ENCODE measurements at regions not wholly inside any gene's neighbourhood (a gene's known extent, or its start where the extent isn't known, plus 50 kb on each side); places are given as distances from the start of the nearest gene placed in this dataset.

DNA sequence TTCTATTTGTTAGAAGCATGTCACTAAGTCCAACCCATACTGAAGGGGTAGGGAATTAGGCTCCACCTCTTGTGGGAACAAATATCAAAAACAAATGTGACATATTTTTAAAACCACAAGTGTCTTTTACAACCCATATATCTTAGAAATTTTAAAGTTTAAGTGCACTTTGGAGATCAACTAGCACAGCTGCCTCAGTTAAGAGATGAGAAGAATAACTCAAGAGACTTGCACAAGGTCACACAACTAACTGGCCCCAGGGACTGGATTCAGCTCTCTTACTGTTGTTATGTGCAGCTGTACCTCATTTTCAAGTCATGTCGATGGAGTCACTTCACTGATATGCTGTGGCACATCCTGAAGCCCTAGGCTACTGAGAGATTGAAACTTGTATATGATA lies 102.9 kb upstream of the BMP2 start:
- TF ChIP-seq, protein P1, sequence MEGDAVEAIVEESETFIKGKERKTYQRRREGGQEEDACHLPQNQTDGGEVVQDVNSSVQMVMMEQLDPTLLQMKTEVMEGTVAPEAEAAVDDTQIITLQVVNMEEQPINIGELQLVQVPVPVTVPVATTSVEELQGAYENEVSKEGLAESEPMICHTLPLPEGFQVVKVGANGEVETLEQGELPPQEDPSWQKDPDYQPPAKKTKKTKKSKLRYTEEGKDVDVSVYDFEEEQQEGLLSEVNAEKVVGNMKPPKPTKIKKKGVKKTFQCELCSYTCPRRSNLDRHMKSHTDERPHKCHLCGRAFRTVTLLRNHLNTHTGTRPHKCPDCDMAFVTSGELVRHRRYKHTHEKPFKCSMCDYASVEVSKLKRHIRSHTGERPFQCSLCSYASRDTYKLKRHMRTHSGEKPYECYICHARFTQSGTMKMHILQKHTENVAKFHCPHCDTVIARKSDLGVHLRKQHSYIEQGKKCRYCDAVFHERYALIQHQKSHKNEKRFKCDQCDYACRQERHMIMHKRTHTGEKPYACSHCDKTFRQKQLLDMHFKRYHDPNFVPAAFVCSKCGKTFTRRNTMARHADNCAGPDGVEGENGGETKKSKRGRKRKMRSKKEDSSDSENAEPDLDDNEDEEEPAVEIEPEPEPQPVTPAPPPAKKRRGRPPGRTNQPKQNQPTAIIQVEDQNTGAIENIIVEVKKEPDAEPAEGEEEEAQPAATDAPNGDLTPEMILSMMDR (IDR thresholded peaks at IDR 0.05): no peak
- H3K27ac ChIP-seq (ENCODE audit: low read depth in 1 of 2, low read length in 2 of 2): no peak overlapping the region
- CTCF ChIA-PET: no interaction called here
- ATAC-seq (ENCODE audit: poor library complexity) (no peak), DNase-seq (no peak)
- no peaks in the 10 kb centered on the region for H3K4me1 ChIP-seq (ENCODE audit: insufficient read depth, low read length)
- Mint-ChIP-seq H3K36me3 (ENCODE audit: low read depth) (no peaks in the 10 kb centered on the region), H3K4me3 (no peak overlapping the region), H3K4me1 (ENCODE audit: low read depth) (no peaks in the 10 kb centered on the region), H3K27me3 (no peaks in the 10 kb centered on the region), H3K9me3 (peaks cover 7% of the 10 kb centered on the region), H3K27ac (no peak overlapping the region)
- no peaks in the 10 kb centered on the region for H3K27me3 ChIP-seq (ENCODE audit: control insufficient read depth in 1 of 2, insufficient read depth in 2 of 2, low read length in 2 of 2)
- H3K9me3 ChIP-seq (ENCODE audit: control insufficient read depth in 1 of 2, insufficient read depth in 1 of 2, low read length in 2 of 2): peaks cover 0 to 5% of the 10 kb centered on the region in 2 experiments
- H3K4me3 ChIP-seq (ENCODE audit: low read length): no peak overlapping the region
- intact Hi-C loops (cut with DNase I, micrococcal nuclease): no loop called here
- POLR2A ChIA-PET: no interaction called here
- no peaks in the 10 kb centered on the region for H3K36me3 ChIP-seq (ENCODE audit: insufficient read depth, low read length)

DNA sequence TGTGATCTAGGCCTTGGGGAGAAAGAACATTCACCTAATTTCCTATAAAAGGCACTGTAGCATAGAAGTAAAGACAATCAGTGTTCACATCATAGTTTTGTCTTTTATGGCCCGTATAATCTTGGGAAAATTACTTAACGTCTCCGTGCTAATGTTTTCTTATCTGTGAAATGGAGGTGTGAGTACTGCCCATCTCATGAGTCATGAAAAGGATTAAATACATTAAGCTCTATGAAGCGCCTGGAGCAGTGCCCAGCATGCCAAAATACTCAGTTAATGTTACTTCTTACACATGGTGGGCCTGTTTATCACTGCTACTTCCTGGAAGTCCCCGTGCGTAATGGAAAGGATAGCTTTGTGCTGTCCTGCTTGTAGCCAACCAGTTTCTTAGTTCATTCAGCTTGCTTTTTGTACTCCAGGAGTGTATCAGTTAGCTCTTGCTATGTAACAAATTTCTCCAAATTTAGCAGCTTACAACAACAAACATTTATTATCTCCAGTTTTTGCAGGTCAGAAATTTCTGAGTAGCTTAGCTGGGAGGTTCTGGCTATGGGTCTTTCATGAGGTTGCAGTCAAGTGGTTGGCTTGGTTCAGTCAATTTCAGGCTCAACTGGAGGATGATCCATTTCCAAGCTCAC lies 103.6 kb upstream of the BMP2 start:
- intact Hi-C loops (cut with DNase I, micrococcal nuclease): no loop called here
- Mint-ChIP-seq H3K27me3 (no peaks in the 10 kb centered on the region), H3K4me3 (no peak overlapping the region), H3K27ac (no peak overlapping the region), H3K36me3 (ENCODE audit: low read depth) (no peaks in the 10 kb centered on the region), H3K4me1 (ENCODE audit: low read depth) (no peaks in the 10 kb centered on the region), H3K9me3 (peaks cover 7% of the 10 kb centered on the region)
- Histone ChIP-seq H3K4me1 (ENCODE audit: insufficient read depth, low read length) (no peaks in the 10 kb centered on the region), H3K27me3 (ENCODE audit: control insufficient read depth in 1 of 2, insufficient read depth in 2 of 2, low read length in 2 of 2) (no peaks in the 10 kb centered on the region), H3K9me3 (ENCODE audit: control insufficient read depth in 1 of 2, insufficient read depth in 1 of 2, low read length in 2 of 2) (peaks cover 0 to 5% of the 10 kb centered on the region in 2 experiments), H3K4me3 (ENCODE audit: low read length) (no peak overlapping the region), H3K27ac (ENCODE audit: low read depth in 1 of 2, low read length in 2 of 2) (no peak overlapping the region), H3K36me3 (ENCODE audit: insufficient read depth, low read length) (no peaks in the 10 kb centered on the region)
- TF ChIP-seq, protein P1 (IDR thresholded peaks at IDR 0.05): no peak
- CTCF ChIA-PET: no interaction called here
- POLR2A ChIA-PET: no interaction called here
- ATAC-seq (ENCODE audit: poor library complexity): no peak
- no peak for DNase-seq

DNA sequence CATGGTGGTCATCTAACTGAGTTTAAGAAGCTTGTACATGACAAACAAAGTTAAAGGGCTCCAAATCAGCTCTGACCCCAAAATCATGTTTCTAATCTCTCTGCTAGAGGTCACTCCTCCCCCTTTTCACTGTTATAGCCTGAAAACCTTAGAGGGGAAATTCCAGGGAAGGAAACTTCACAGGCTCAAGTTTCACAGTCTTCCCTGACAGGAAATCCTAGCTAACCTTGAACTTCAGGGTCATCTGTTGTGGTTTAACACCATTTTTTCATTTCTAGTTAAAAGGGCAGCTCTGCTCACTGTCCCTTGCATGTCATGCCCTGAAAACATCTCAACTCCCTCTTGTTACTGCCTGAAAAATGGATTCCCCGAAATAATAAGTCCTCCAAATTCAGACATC lies 104.4 kb upstream of the BMP2 start:
- H3K4me3 ChIP-seq (ENCODE audit: low read length): no peak overlapping the region
- ChIA-PET POLR2A (no interaction called here), CTCF (no interaction called here)
- H3K36me3 ChIP-seq (ENCODE audit: insufficient read depth, low read length): no peaks in the 10 kb centered on the region
- Mint-ChIP-seq H3K4me1 (ENCODE audit: low read depth) (no peaks in the 10 kb centered on the region), H3K27me3 (no peaks in the 10 kb centered on the region), H3K36me3 (ENCODE audit: low read depth) (no peaks in the 10 kb centered on the region), H3K27ac (no peak overlapping the region), H3K4me3 (no peak overlapping the region), H3K9me3 (peaks cover 4% of the 10 kb centered on the region)
- H3K9me3 ChIP-seq (ENCODE audit: control insufficient read depth in 1 of 2, insufficient read depth in 1 of 2, low read length in 2 of 2): peaks cover 0 to 5% of the 10 kb centered on the region in 2 experiments
- no peaks in the 10 kb centered on the region for H3K27me3 ChIP-seq (ENCODE audit: control insufficient read depth in 1 of 2, insufficient read depth in 2 of 2, low read length in 2 of 2)
- intact Hi-C loops (cut with DNase I, micrococcal nuclease): no loop called here
- H3K4me1 ChIP-seq (ENCODE audit: insufficient read depth, low read length): no peaks in the 10 kb centered on the region
- H3K27ac ChIP-seq (ENCODE audit: low read depth in 1 of 2, low read length in 2 of 2): no peak overlapping the region
- TF ChIP-seq, protein P1 (IDR thresholded peaks at IDR 0.05): no peak
- ATAC-seq (ENCODE audit: poor library complexity): no peak
- DNase-seq: no peak
